NT2/D1 (cell line): ENCODE measurements at regions not wholly inside any gene's neighbourhood (a gene's known extent, or its start where the extent isn't known, plus 50 kb on each side); places are given as distances from the start of the nearest gene placed in this dataset.

ENCODE experiments used
- DNase-seq: peaks from one replicate; pipeline ENCODE4 v3.0.0-alpha.2; 2011; ENCODE audit warnings: low read depth, low spot score
- H3K27me3 ChIP-seq: 2 replicates; pipeline ENCODE4 v1.6.0; 2011; ENCODE audit warnings: mild to moderate bottlenecking; ENCODE audit not compliant: insufficient read length, insufficient read depth
- H3K36me3 ChIP-seq: 2 replicates; pipeline ENCODE4 v1.6.1; 2011; ENCODE audit warnings: mild to moderate bottlenecking, low read length, mixed read lengths; ENCODE audit not compliant: insufficient read depth, insufficient read length
- H3K4me1 ChIP-seq: 2 replicates; pipeline ENCODE4 v1.5.1; 2011; ENCODE audit not compliant: insufficient read depth, insufficient read length
- H3K4me3 ChIP-seq: 2 replicates; pipeline ENCODE4 v1.5.1; 2011; ENCODE audit warnings: low read depth; ENCODE audit not compliant: insufficient read length
- H3K9ac ChIP-seq: 2 replicates; pipeline ENCODE4 v1.6.0; 2011; ENCODE audit warnings: low read depth; ENCODE audit not compliant: insufficient read length
- H3K9me3 ChIP-seq: 2 replicates; pipeline ENCODE4 v1.5.1; 2011; ENCODE audit warnings: mild to moderate bottlenecking, low read length; ENCODE audit not compliant: insufficient read depth
- SUZ12 ChIP-seq: IDR thresholded peaks from 2 replicates; pipeline ENCODE4 v1.6.1; 2011; ENCODE audit not compliant: insufficient read length, insufficient read depth; ENCODE audit errors: extremely low read depth
- YY1 ChIP-seq: IDR thresholded peaks from 2 replicates; pipeline ENCODE4 v1.6.1; 2011; ENCODE audit not compliant: insufficient read length, insufficient read depth
- ZNF274 ChIP-seq: IDR thresholded peaks from 2 replicates; pipeline ENCODE4 v1.6.1; 2011; ENCODE audit warnings: mild to moderate bottlenecking, low read depth, low read length

DNA sequence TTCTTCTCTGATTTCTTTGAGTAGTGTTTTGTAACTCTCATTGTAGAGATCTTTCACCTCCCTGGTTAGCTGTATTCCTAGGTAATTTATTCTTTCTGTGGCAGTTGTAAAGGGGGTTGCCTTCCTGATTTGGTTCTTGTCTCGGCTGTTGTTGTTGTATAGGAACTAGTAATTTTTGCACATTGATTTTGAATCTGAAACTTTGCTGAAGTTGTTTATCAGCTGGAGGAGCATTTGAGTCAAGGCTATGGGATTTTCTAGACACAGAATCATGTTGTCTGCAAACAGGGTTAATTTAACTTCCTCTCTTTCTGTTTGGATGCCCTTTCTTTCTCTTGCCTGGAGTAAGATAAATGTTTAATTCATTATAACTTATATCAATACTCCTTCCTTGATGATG lies 86.4 kb downstream of the OLIG3 start:
- Histone ChIP-seq H3K4me1 (no peaks in the 10 kb centered on the region), H3K9me3 (no peaks in the 10 kb centered on the region), H3K36me3 (no peaks in the 10 kb centered on the region), H3K4me3 (no peak overlapping the region), H3K27me3 (no peaks in the 10 kb centered on the region), H3K9ac (no peak overlapping the region)
- no peak for DNase-seq
- TF ChIP-seq ZNF274, result no peak
- TF ChIP-seq YY1, result no peak

DNA sequence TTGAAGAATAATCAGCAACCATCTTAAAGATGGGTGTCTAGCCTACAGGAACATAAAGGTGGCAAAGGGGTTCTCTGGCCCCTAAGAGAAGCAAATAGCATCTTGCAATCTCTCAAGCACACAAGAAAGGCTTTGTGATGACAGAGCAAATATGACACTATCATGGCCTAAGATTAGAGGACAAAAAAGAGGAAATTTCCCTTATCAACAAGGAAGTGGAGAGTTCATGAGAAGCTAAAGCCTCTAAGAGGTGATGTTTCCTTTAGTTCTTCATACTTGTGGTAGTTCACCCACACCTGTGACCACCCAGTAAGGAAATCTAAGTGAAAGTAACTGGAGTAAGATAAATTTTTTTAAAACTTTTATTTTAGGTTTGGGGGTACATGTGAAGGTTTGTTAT lies 88.4 kb downstream of the OLIG3 start:
- Histone ChIP-seq H3K9me3 (no peaks in the 10 kb centered on the region), H3K36me3 (no peaks in the 10 kb centered on the region), H3K9ac (no peak overlapping the region), H3K4me1 (no peaks in the 10 kb centered on the region), H3K4me3 (no peak overlapping the region), H3K27me3 (no peaks in the 10 kb centered on the region)
- DNase-seq, result no peak
- TF ChIP-seq YY1 (no peak), ZNF274 (no peak), SUZ12 (no peak)

GRCh38 chr6:137403855-137404254 lies 90.3 kb downstream of the OLIG3 start:
- no peak for DNase-seq
- Histone ChIP-seq H3K4me3 (no peak overlapping the region), H3K36me3 (no peaks in the 10 kb centered on the region), H3K4me1 (no peaks in the 10 kb centered on the region), H3K27me3 (no peaks in the 10 kb centered on the region), H3K9ac (no peak overlapping the region), H3K9me3 (no peaks in the 10 kb centered on the region)
- TF ChIP-seq SUZ12, result no peak
- TF ChIP-seq YY1, result no peak
- no peak for TF ChIP-seq ZNF274

DNA sequence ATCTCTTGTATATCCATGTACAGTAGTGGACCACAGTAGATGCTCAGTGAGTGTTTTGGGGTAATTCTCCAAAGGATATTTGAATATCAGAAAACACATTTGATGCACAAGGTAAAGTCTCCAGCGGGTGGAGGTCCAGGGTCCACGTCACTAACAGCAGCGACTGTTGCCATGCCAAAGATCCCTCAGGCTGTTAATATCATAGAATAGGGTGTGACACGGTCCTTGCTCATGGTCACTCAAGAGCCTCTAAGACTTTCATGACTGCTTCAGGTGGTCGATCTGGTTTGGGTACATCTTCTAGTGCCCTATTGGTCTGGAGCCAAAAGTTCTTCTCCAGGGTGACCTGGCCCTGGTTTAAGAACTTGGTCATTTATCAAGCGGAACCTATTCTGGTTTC lies 90.8 kb downstream of the OLIG3 start:
- no peaks in the 10 kb centered on the region for H3K4me1 ChIP-seq
- no peak overlapping the region for H3K4me3 ChIP-seq
- TF ChIP-seq SUZ12 (no peak), YY1 (no peak), ZNF274 (no peak)
- no peaks in the 10 kb centered on the region for H3K36me3 ChIP-seq
- no peaks in the 10 kb centered on the region for H3K27me3 ChIP-seq
- H3K9ac ChIP-seq, result no peak overlapping the region
- H3K9me3 ChIP-seq, result no peaks in the 10 kb centered on the region
- no peak for DNase-seq

GRCh38 chr6:137402143-137402680 lies 92.0 kb downstream of the OLIG3 start:
- H3K4me3 ChIP-seq, result no peak overlapping the region
- TF ChIP-seq YY1 (no peak), SUZ12 (no peak), ZNF274 (no peak)
- H3K36me3 ChIP-seq, result no peaks in the 10 kb centered on the region
- H3K9ac ChIP-seq, result no peak overlapping the region
- H3K4me1 ChIP-seq, result no peaks in the 10 kb centered on the region
- no peaks in the 10 kb centered on the region for H3K9me3 ChIP-seq
- no peaks in the 10 kb centered on the region for H3K27me3 ChIP-seq
- no peak for DNase-seq

DNA sequence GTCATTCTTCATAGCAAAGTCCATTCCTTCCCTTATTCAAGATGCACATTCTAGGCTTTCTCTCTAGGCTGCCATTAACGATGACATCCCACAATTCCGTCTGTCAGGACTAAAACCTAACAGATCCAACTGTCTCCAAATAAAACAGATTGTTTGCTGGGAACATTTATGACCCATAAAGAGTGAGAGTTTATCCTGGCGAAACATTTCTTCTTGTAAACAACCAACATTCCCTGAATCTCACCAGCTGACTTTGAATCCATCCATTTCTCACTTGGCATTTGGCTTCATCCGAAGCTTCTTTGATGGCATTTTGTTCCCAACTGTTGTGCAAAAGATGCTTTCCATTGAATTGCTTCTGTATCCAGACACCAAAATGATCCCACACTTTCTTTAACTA lies 93.1 kb downstream of the OLIG3 start:
- no peaks in the 10 kb centered on the region for H3K9me3 ChIP-seq
- no peak overlapping the region for H3K4me3 ChIP-seq
- no peak for DNase-seq
- no peaks in the 10 kb centered on the region for H3K4me1 ChIP-seq
- no peaks in the 10 kb centered on the region for H3K27me3 ChIP-seq
- H3K9ac ChIP-seq, result no peak overlapping the region
- no peaks in the 10 kb centered on the region for H3K36me3 ChIP-seq
- no peak for TF ChIP-seq ZNF274

DNA sequence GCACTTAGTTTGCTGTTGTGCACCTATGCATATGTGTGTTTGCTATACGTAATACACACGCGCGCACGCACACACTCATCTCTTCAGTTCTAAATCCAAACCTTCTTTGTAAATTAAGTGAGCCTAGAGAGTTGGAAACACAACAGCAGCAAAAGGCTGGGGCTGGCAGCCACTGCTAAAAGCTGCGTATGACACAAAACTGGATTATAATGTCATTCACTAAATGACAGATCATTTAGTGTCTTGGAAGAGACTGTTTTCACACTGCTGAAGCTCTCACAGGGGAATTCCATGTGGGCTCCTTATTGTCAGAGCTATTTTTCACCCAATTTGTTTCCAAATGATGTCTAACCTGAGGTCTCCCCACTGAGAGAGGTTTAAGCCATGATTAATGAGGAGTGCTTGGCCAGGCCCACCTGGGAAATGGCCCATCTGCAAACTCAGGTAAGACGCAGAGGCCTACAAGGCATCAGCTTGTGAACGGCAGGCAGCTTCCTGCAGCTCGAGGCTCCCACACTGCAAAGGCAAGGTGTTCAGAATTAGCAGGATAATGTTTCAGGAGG lies 94.2 kb downstream of the OLIG3 start:
- TF ChIP-seq SUZ12, result no peak
- no peak for TF ChIP-seq ZNF274
- no peak for TF ChIP-seq YY1
- H3K36me3 ChIP-seq, result no peaks in the 10 kb centered on the region
- H3K4me1 ChIP-seq, result no peaks in the 10 kb centered on the region
- H3K27me3 ChIP-seq, result no peaks in the 10 kb centered on the region
- no peak overlapping the region for H3K4me3 ChIP-seq
- no peak overlapping the region for H3K9ac ChIP-seq
- no peak for DNase-seq
- H3K9me3 ChIP-seq, result no peaks in the 10 kb centered on the region

DNA sequence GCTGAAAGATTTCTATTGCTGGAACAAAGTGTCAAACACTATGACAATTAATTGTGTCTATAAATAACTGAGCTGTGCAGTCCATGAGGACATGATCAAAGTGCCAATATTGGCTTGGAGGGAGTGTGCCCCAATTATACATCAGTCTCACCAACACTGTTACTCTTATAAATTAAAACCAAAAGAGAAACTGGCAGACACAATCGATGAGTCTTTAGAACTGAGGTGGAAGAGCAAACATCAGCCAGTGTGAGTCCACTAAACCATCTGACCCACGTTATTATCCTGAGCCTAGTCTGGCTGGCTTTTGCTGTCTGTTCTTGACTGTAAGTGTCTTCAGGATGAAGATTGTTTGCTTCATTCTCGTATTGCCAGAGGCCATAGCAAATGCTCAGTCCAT lies 98.9 kb downstream of the OLIG3 start:
- Histone ChIP-seq H3K27me3 (no peaks in the 10 kb centered on the region), H3K36me3 (no peaks in the 10 kb centered on the region), H3K4me1 (no peaks in the 10 kb centered on the region), H3K4me3 (no peak overlapping the region), H3K9me3 (no peaks in the 10 kb centered on the region), H3K9ac (no peak overlapping the region)
- DNase-seq, result no peak
- TF ChIP-seq YY1 (no peak), SUZ12 (no peak), ZNF274 (no peak)
